K562 (cell line): ENCODE measurements at regions not wholly inside any gene's neighbourhood (a gene's known extent, or its start where the extent isn't known, plus 50 kb on each side); places are given as distances from the start of the nearest gene placed in this dataset.

Experiments used
- ATAC-seq: fragments of 200-7000 bp; cut with Tn5 transposase; 3 replicates; pipeline ENCODE4 v1.9.1; 2020; ENCODE audit warnings: moderate library complexity
- BruUV-seq: library from RNA; stranded (reverse); fragments of 400-500 nt; replicated peaks from 2 replicates; lab custom pipeline; 2021; lab: Mats Ljungman, UMichigan
- CTCF ChIA-PET: fragments of 300-600 bp; formaldehyde crosslinking; extraction: SDS; loops from one replicate; lab custom pipeline; 2021; ENCODE audit warnings: low intra/inter-chr PET ratio; lab: Yijun Ruan, JAX
- POLR2A ChIA-PET: fragments of 300-600, 350-650 bp; sonication (Branson Sonifier 250); formaldehyde crosslinking; extraction: SDS; loops from one replicate; lab custom pipeline; 2021; ENCODE audit warnings: antibody characterized with exemption, inconsistent platforms; lab: Yijun Ruan, JAX
- DNase-seq, 4 experiments: peaks; one replicate each; pipeline versions ENCODE4 v3.0.0 to v3.0.0-alpha.2; 2011 to 2018; ENCODE audit warnings: low spot score in 3 of 4, mixed read lengths in 3 of 4; ENCODE audit errors: extremely low read depth in 1 of 4
- FAIRE-seq: peaks from 2 replicates; lab custom pipeline; 2011; peaks lifted over from hg19 to GRCh38; lab: Jason Lieb, UNC
- H2AFZ ChIP-seq: 2 replicates; pipeline ENCODE4 v1.6.0; 2011; ENCODE audit warnings: low read depth, low read length, control low read depth, inconsistent platforms
- H3K27ac ChIP-seq: fragments of 200-600 bp; 3 replicates; pipeline ENCODE4 v1.8.0; 2011; ENCODE audit warnings: low read depth, mild to moderate bottlenecking, control low read depth, inconsistent platforms, low read length, moderate library complexity, mixed read lengths; ENCODE audit errors: extremely low read depth
- H3K27me3 ChIP-seq, 2 experiments: fragments of 300-600 bp in 1 of 2; 2 replicates in 1 of 2; 3 replicates in 1 of 2; pipeline versions ENCODE4 v1.6.0 to v1.8.0; 2011; ENCODE audit warnings: inconsistent platforms in 2 of 2, low read length in 2 of 2, mild to moderate bottlenecking in 1 of 2, mixed read lengths in 1 of 2, moderate library complexity in 1 of 2; ENCODE audit not compliant: control insufficient read depth in 2 of 2, insufficient read depth in 2 of 2
- H3K36me3 ChIP-seq: fragments of 300-600 bp; 3 replicates; pipeline ENCODE4 v1.8.0; 2011; ENCODE audit warnings: mild to moderate bottlenecking, low read length, inconsistent platforms; ENCODE audit not compliant: control insufficient read depth, insufficient read depth
- H3K4me1 ChIP-seq, 2 experiments: fragments of 200-600 bp in 1 of 2; replicated peaks in 1 of 2; 2 replicates in 1 of 2; 3 replicates in 1 of 2; pipeline versions ENCODE4 v1.5.1 to v1.8.0; 2011; ENCODE audit warnings: inconsistent platforms in 2 of 2, low read length in 2 of 2, mild to moderate bottlenecking in 1 of 2, mixed read lengths in 1 of 2, moderate library complexity in 1 of 2; ENCODE audit not compliant: control insufficient read depth in 2 of 2, insufficient read depth in 2 of 2
- H3K4me2 ChIP-seq: 2 replicates; pipeline ENCODE4 v1.6.1; 2011; ENCODE audit warnings: low read length, control low read depth, inconsistent platforms, mixed read lengths; ENCODE audit not compliant: insufficient read depth
- H3K4me3 ChIP-seq: fragments of 200-600 bp; sonication (generic), shearing (Covaris generic); 2 replicates; pipeline ENCODE4 v1.5.1; 2016; ENCODE audit warnings: control low read depth, inconsistent platforms
- H3K79me2 ChIP-seq: fragments of 200-600 bp; 3 replicates; pipeline ENCODE4 v1.8.0; 2011; ENCODE audit warnings: low read length, inconsistent platforms; ENCODE audit not compliant: control insufficient read depth, insufficient read depth
- H3K9ac ChIP-seq, 2 experiments: 2 replicates each; pipeline versions ENCODE4 v1.6.0 to v1.6.1; 2011; ENCODE audit warnings: low read depth in 2 of 2, low read length in 2 of 2, control low read depth in 1 of 2, inconsistent platforms in 1 of 2, mild to moderate bottlenecking in 1 of 2, mixed read lengths in 1 of 2; ENCODE audit not compliant: insufficient read depth in 1 of 2
- H3K9me1 ChIP-seq: one replicate; pipeline ENCODE4 v1.6.0; 2011; ENCODE audit warnings: inconsistent platforms, mild to moderate bottlenecking, low read length, moderate library complexity; ENCODE audit not compliant: control insufficient read depth, insufficient read depth
- H3K9me3 ChIP-seq: replicated peaks from 2 replicates; pipeline ENCODE4 v1.5.1; 2011; ENCODE audit warnings: low read depth, low read length, inconsistent platforms; ENCODE audit not compliant: control insufficient read depth, insufficient read depth
- H4K20me1 ChIP-seq: replicated peaks from 2 replicates; pipeline ENCODE4 v1.6.1; 2011; ENCODE audit warnings: low read length, inconsistent platforms, mixed read lengths; ENCODE audit not compliant: control insufficient read depth, insufficient read depth
- BCL6 ChIP-seq: fragments of 250-450 bp; sonication (Bioruptor Pico); IDR thresholded peaks from 2 replicates; pipeline ENCODE4 v1.4.0; 2020
- CSDE1 ChIP-seq, 2 experiments: fragments of 450-650 bp; IDR thresholded peaks; 2 replicates each; pipeline ENCODE4 v1.6.1; 2016; ENCODE audit warnings: mild to moderate bottlenecking in 1 of 2
- GTF2E2 ChIP-seq: fragments of 200-800 bp; sonication (Bioruptor generic); IDR thresholded peaks from 2 replicates; pipeline ENCODE4 v1.6.1; 2016; ENCODE audit warnings: missing genetic modification characterization, missing compliant biosample characterization
- GTF2F1 ChIP-seq: IDR thresholded peaks from 2 replicates; pipeline ENCODE4 v1.6.1; 2011; ENCODE audit warnings: low read depth, low read length, improper control_type of control experiment
- IRF2 ChIP-seq: sonication (generic); formaldehyde crosslinking; IDR thresholded peaks from 2 replicates; pipeline ENCODE4 v1.8.1; 2022; ENCODE audit warnings: mild to moderate bottlenecking, missing genetic modification reagents
- KAT7 ChIP-seq: sonication (generic); formaldehyde crosslinking; IDR thresholded peaks from 2 replicates; pipeline ENCODE4 v1.8.0; 2022; ENCODE audit warnings: missing genetic modification reagents, mild to moderate bottlenecking, borderline replicate concordance
- NELFE ChIP-seq: IDR thresholded peaks from 2 replicates; pipeline ENCODE4 v1.6.1; 2011; ENCODE audit warnings: mild to moderate bottlenecking; ENCODE audit not compliant: insufficient read depth, insufficient read length
- PYGO2 ChIP-seq: fragments of 450-650 bp; IDR thresholded peaks from 2 replicates; pipeline ENCODE4 v1.6.1; 2016; ENCODE audit warnings: mild to moderate bottlenecking, missing genetic modification characterization, moderate library complexity, missing compliant biosample characterization
- RBM34 ChIP-seq: fragments of 200-400 bp; formaldehyde crosslinking; IDR thresholded peaks from 2 replicates; pipeline ENCODE4 v1.6.1; 2018; ENCODE audit warnings: low read length, borderline replicate concordance; ENCODE audit not compliant: insufficient read depth
- SRSF3 ChIP-seq: fragments of 200-400 bp; formaldehyde crosslinking; IDR thresholded peaks from 2 replicates; pipeline ENCODE4 v1.6.1; 2016; ENCODE audit warnings: mild to moderate bottlenecking, low read length, moderate library complexity; ENCODE audit not compliant: insufficient read depth
- ZNF445 ChIP-seq: fragments of 250-450 bp; sonication (Bioruptor Pico); IDR thresholded peaks from 2 replicates; pipeline ENCODE4 v1.4.0; 2020; ENCODE audit warnings: low read depth, mild to moderate bottlenecking, moderate library complexity
- ZNF79 ChIP-seq: fragments of 250-450 bp; sonication (Bioruptor Pico); IDR thresholded peaks from 2 replicates; pipeline ENCODE4 v1.4.0; 2020; ENCODE audit warnings: low read depth, mild to moderate bottlenecking, moderate library complexity
- WGBS: fragments of 100-300 bp; shearing (Covaris generic); methylation state at CpG from one replicate; pipeline ENCODE4 v1.1.6; 2016; ENCODE audit warnings: low coverage, mixed read lengths; ENCODE audit not compliant: insufficient coverage; ENCODE audit errors: missing lambda C conversion rate; 5-methylcytosine and 5-hydroxymethylcytosine counted together
- in situ Hi-C: fragments of 300-500 bp; cut with MboI; formaldehyde crosslinking; loops from 4 replicates; pipeline ENCODE4 v1.15.0; 2018; ENCODE audit warnings: inconsistent platforms, mixed read lengths
- intact Hi-C: fragments of 100-400 bp; cut with micrococcal nuclease; formaldehyde crosslinking; loops from 2 replicates; pipeline ENCODE4 v1.14.2; 2022
- TF ChIP-seq, protein P1 (sequence below): sonication (generic); formaldehyde crosslinking; IDR thresholded peaks from 2 replicates; pipeline ENCODE4 v1.5.0; 2020; ENCODE audit warnings: missing genetic modification reagents
- TF ChIP-seq, protein P2 (sequence below): sonication (generic); formaldehyde crosslinking; IDR thresholded peaks from 2 replicates; pipeline ENCODE4 v1.9.0; 2022; ENCODE audit warnings: mild to moderate bottlenecking, missing genetic modification reagents

DNA sequence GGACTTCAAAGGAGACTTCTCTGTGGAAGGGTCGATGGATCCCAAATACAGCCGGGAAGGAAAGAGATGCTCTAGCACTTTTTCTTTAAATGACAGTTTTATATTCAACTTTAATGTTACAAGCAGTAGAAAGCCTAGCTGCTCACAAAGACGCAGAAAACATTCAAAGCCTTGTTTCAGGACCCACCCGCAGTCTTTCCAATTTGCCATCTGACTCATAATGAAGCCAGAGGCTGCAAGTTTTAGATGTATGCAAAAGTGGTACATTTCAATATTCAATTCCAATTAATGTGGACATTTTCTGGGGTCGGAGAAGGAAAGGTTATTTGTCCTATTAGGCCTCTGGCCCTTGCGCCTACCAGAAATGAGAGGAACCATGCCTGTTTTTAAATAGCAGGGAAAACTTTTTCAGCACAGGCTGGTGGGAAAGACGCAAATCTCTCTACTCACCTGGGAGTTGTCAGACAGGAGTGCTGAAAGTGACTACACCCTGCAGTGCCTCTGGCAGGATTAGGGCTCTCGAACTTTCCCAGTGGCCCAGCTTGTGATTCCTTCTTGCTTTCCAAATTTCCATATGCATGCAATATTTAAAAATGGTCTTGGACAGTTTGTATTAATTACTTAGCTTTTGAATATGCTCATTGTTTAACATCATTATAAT is 117.4 kb upstream of the MBNL1 start:
- ATAC-seq = no peak
- intact Hi-C loops = no loop called here

More for the DNA sequence above, 117.4 kb upstream of the MBNL1 start:
- no peaks in the 10 kb centered on the region for H3K36me3 ChIP-seq
- no peak overlapping the region for H3K4me3 ChIP-seq
- no peak overlapping the region for H3K27ac ChIP-seq
- H3K4me2 ChIP-seq = no peak overlapping the region
- no peaks in the 10 kb centered on the region for H3K4me1 ChIP-seq
- H2AFZ ChIP-seq = no peak overlapping the region
- POLR2A ChIA-PET = no interaction called here
- H3K79me2 ChIP-seq = no peaks in the 10 kb centered on the region
- CTCF ChIA-PET = no interaction called here
- TF ChIP-seq GTF2E2 (tag) (no peak), ZNF79 (CRISPR knock-in tag) (no peak), RBM34 (no peak), NELFE (no peak), GTF2F1 (no peak), CSDE1 (IDR thresholded peaks at IDR 0.05) (no peak), BCL6 (CRISPR knock-in tag) (no peak), IRF2 (CRISPR knock-in tag) (no peak), SRSF3 (no peak), ZNF445 (CRISPR knock-in tag) (no peak), KAT7 (no peak), PYGO2 (tag) (no peak)
- TF ChIP-seq, protein P1, sequence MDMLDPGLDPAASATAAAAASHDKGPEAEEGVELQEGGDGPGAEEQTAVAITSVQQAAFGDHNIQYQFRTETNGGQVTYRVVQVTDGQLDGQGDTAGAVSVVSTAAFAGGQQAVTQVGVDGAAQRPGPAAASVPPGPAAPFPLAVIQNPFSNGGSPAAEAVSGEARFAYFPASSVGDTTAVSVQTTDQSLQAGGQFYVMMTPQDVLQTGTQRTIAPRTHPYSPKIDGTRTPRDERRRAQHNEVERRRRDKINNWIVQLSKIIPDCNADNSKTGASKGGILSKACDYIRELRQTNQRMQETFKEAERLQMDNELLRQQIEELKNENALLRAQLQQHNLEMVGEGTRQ (CRISPR knock-in tag) = no peak
- TF ChIP-seq, protein P2, sequence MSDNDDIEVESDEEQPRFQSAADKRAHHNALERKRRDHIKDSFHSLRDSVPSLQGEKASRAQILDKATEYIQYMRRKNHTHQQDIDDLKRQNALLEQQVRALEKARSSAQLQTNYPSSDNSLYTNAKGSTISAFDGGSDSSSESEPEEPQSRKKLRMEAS (CRISPR knock-in tag) = no peak
- H3K9ac ChIP-seq = no peak overlapping the region
- 48% methylated on average over 8 of the region's 8 CpGs for WGBS
- in situ Hi-C loops = no loop called here
- H3K27me3 ChIP-seq = no peaks in the 10 kb centered on the region
- no TSS peak for BruUV-seq
- DNase-seq (no peak), FAIRE-seq (no peak)
- no peaks in the 10 kb centered on the region for H3K9me3 ChIP-seq
- no peaks in the 10 kb centered on the region for H4K20me1 ChIP-seq
- H3K9me1 ChIP-seq = no peaks in the 10 kb centered on the region
